ENCODE measurements at regions not wholly inside any gene's neighbourhood (a gene's known extent, or its start where the extent isn't known, plus 50 kb on each side); places are given as distances from the start of the nearest gene placed in this dataset.
"Not testable (repeated sequence)": the region's sequence is repeated elsewhere in the genome, so short reads cannot be mapped to it uniquely, and the experiment has no call there.

GRCh38 chr1:149244621-149245020 lies 141.3 kb upstream of the NBPF9 start:
- H3K4me1 Mint-ChIP-seq (ENCODE audit: low read depth), result not testable (repeated sequence)

GRCh38 chr1:149246212-149246611 lies 142.9 kb upstream of the NBPF9 start:
- H3K27me3 Mint-ChIP-seq; H3K36me3 Mint-ChIP-seq (ENCODE audit: low read depth); H3K27ac Mint-ChIP-seq; H3K4me1 Mint-ChIP-seq (ENCODE audit: low read depth); H3K9me3 Mint-ChIP-seq; intact Hi-C loops (cut with micrococcal nuclease); H3K4me3 Mint-ChIP-seq: not testable (repeated sequence)

More at GRCh38 chr1:149244621-149245020, 141.3 kb upstream of the NBPF9 start:
- H3K27ac Mint-ChIP-seq; H3K4me3 Mint-ChIP-seq; H3K9me3 Mint-ChIP-seq; H3K36me3 Mint-ChIP-seq (ENCODE audit: low read depth); intact Hi-C loops (cut with micrococcal nuclease); H3K27me3 Mint-ChIP-seq: not testable (repeated sequence)

- H3K36me3 Mint-ChIP-seq (ENCODE audit: low read depth); H3K4me1 Mint-ChIP-seq (ENCODE audit: low read depth); H3K9me3 Mint-ChIP-seq; H3K27ac Mint-ChIP-seq; intact Hi-C loops (cut with micrococcal nuclease); H3K27me3 Mint-ChIP-seq; H3K4me3 Mint-ChIP-seq: not testable (repeated sequence)
These were observed 145.3 kb upstream of the NBPF9 start for GRCh38 chr1:149248610-149249009.

- H3K4me1 Mint-ChIP-seq (ENCODE audit: low read depth); intact Hi-C loops (cut with micrococcal nuclease); H3K4me3 Mint-ChIP-seq; H3K9me3 Mint-ChIP-seq; H3K27ac Mint-ChIP-seq; H3K36me3 Mint-ChIP-seq (ENCODE audit: low read depth); H3K27me3 Mint-ChIP-seq: not testable (repeated sequence)
These were observed 146.6 kb upstream of the NBPF9 start for GRCh38 chr1:149249850-149250467.

GRCh38 chr1:149254894-149255847 lies 151.8 kb upstream of the NBPF9 start:
- H3K36me3 Mint-ChIP-seq (ENCODE audit: low read depth); H3K4me3 Mint-ChIP-seq; H3K4me1 Mint-ChIP-seq (ENCODE audit: low read depth); H3K27ac Mint-ChIP-seq; H3K9me3 Mint-ChIP-seq; intact Hi-C loops (cut with micrococcal nuclease); H3K27me3 Mint-ChIP-seq: not testable (repeated sequence)

- H3K4me1 Mint-ChIP-seq (ENCODE audit: low read depth); H3K4me3 Mint-ChIP-seq; H3K9me3 Mint-ChIP-seq; H3K27me3 Mint-ChIP-seq; intact Hi-C loops (cut with micrococcal nuclease); H3K36me3 Mint-ChIP-seq (ENCODE audit: low read depth); H3K27ac Mint-ChIP-seq: not testable (repeated sequence)
These were observed 156.9 kb upstream of the NBPF9 start for GRCh38 chr1:149260284-149260683.

- H3K27me3 Mint-ChIP-seq; H3K27ac Mint-ChIP-seq; H3K9me3 Mint-ChIP-seq; intact Hi-C loops (cut with micrococcal nuclease); H3K4me1 Mint-ChIP-seq (ENCODE audit: low read depth); H3K4me3 Mint-ChIP-seq; H3K36me3 Mint-ChIP-seq (ENCODE audit: low read depth): not testable (repeated sequence)
These were observed 157.5 kb upstream of the NBPF9 start for GRCh38 chr1:149260736-149261340.

GRCh38 chr1:149267287-149267686 lies 163.9 kb upstream of the NBPF9 start:
- H3K36me3 Mint-ChIP-seq (ENCODE audit: low read depth); H3K4me1 Mint-ChIP-seq (ENCODE audit: low read depth); H3K9me3 Mint-ChIP-seq; H3K27ac Mint-ChIP-seq; H3K27me3 Mint-ChIP-seq; H3K4me3 Mint-ChIP-seq; intact Hi-C loops (cut with micrococcal nuclease): not testable (repeated sequence)

- H3K4me1 Mint-ChIP-seq (ENCODE audit: low read depth); H3K9me3 Mint-ChIP-seq; intact Hi-C loops (cut with micrococcal nuclease); H3K27ac Mint-ChIP-seq; H3K27me3 Mint-ChIP-seq; H3K4me3 Mint-ChIP-seq; H3K36me3 Mint-ChIP-seq (ENCODE audit: low read depth): not testable (repeated sequence)
These were observed 165.8 kb upstream of the NBPF9 start for GRCh38 chr1:149269001-149269702.

- intact Hi-C loops (cut with micrococcal nuclease); H3K27ac Mint-ChIP-seq; H3K4me1 Mint-ChIP-seq (ENCODE audit: low read depth); H3K9me3 Mint-ChIP-seq; H3K4me3 Mint-ChIP-seq; H3K36me3 Mint-ChIP-seq (ENCODE audit: low read depth); H3K27me3 Mint-ChIP-seq: not testable (repeated sequence)
These were observed 166.5 kb upstream of the NBPF9 start for GRCh38 chr1:149269833-149270232.

GRCh38 chr1:149274493-149274892 lies 171.1 kb upstream of the NBPF9 start:
- H3K27me3 Mint-ChIP-seq; H3K4me1 Mint-ChIP-seq (ENCODE audit: low read depth); H3K9me3 Mint-ChIP-seq; H3K27ac Mint-ChIP-seq; intact Hi-C loops (cut with micrococcal nuclease); H3K4me3 Mint-ChIP-seq; H3K36me3 Mint-ChIP-seq (ENCODE audit: low read depth): not testable (repeated sequence)

GRCh38 chr1:149275802-149276201 lies 172.5 kb upstream of the NBPF9 start:
- H3K9me3 Mint-ChIP-seq; H3K27me3 Mint-ChIP-seq; H3K27ac Mint-ChIP-seq; intact Hi-C loops (cut with micrococcal nuclease); H3K4me1 Mint-ChIP-seq (ENCODE audit: low read depth); H3K36me3 Mint-ChIP-seq (ENCODE audit: low read depth); H3K4me3 Mint-ChIP-seq: not testable (repeated sequence)

- H3K36me3 Mint-ChIP-seq (ENCODE audit: low read depth); H3K4me3 Mint-ChIP-seq; H3K27me3 Mint-ChIP-seq; H3K27ac Mint-ChIP-seq; H3K9me3 Mint-ChIP-seq; intact Hi-C loops (cut with micrococcal nuclease); H3K4me1 Mint-ChIP-seq (ENCODE audit: low read depth): not testable (repeated sequence)
These were observed 173.1 kb upstream of the NBPF9 start for GRCh38 chr1:149276496-149276895.

- H3K4me3 Mint-ChIP-seq; intact Hi-C loops (cut with micrococcal nuclease); H3K27me3 Mint-ChIP-seq; H3K4me1 Mint-ChIP-seq (ENCODE audit: low read depth); H3K9me3 Mint-ChIP-seq; H3K27ac Mint-ChIP-seq; H3K36me3 Mint-ChIP-seq (ENCODE audit: low read depth): not testable (repeated sequence)
These were observed 174.8 kb upstream of the NBPF9 start for GRCh38 chr1:149278156-149278555.
